ENCODE measurements at regions not wholly inside any gene's neighbourhood (a gene's known extent, or its start where the extent isn't known, plus 50 kb on each side); places are given as distances from the start of the nearest gene placed in this dataset.
"Not testable (repeated sequence)": the region's sequence is repeated elsewhere in the genome, so short reads cannot be mapped to it uniquely, and the experiment has no call there.

- TF ChIP-seq, protein P1, sequence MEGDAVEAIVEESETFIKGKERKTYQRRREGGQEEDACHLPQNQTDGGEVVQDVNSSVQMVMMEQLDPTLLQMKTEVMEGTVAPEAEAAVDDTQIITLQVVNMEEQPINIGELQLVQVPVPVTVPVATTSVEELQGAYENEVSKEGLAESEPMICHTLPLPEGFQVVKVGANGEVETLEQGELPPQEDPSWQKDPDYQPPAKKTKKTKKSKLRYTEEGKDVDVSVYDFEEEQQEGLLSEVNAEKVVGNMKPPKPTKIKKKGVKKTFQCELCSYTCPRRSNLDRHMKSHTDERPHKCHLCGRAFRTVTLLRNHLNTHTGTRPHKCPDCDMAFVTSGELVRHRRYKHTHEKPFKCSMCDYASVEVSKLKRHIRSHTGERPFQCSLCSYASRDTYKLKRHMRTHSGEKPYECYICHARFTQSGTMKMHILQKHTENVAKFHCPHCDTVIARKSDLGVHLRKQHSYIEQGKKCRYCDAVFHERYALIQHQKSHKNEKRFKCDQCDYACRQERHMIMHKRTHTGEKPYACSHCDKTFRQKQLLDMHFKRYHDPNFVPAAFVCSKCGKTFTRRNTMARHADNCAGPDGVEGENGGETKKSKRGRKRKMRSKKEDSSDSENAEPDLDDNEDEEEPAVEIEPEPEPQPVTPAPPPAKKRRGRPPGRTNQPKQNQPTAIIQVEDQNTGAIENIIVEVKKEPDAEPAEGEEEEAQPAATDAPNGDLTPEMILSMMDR (IDR thresholded peaks at IDR 0.05 in 4 of 5, conservative IDR thresholded peaks at IDR 0.05 in 1 of 5) = not testable (repeated sequence)
- TF ChIP-seq POLR2A (IDR thresholded peaks at IDR 0.05) = not testable (repeated sequence)
Measured at GRCh38 chr1:104288322-104288721, 538.6 kb downstream of the AMY1C start.
